ENCODE measurements at regions not wholly inside any gene's neighbourhood (a gene's known extent, or its start where the extent isn't known, plus 50 kb on each side); places are given as distances from the start of the nearest gene placed in this dataset.
"Not testable (repeated sequence)": the region's sequence is repeated elsewhere in the genome, so short reads cannot be mapped to it uniquely, and the experiment has no call there.

DNA sequence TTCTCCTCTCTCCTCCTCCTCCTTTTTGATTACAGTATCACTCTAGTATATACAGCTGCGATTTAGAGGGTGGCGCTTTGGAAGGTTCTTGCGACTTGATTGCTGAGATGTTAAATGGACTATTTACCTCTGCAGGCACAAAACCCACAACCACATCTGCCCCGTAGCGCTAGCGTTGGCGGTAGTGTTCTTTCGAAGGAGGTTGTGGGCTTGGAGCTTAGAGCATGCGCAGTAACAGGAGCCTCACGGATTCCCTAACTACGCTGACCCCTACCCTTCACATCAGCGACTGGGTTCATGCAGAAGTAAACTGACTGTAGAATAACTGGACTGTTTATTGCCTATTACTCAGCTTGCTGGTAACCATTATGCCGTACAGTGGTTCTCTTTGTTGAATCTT is 58.0 kb downstream of the CGGBP1 start:
- DNase-seq (ENCODE audit: low read depth, low spot score) = no peak

GRCh38 chr3:87997966-87998365 is 60.8 kb downstream of the CGGBP1 start:
- no peak for DNase-seq (ENCODE audit: low read depth, low spot score)

DNA sequence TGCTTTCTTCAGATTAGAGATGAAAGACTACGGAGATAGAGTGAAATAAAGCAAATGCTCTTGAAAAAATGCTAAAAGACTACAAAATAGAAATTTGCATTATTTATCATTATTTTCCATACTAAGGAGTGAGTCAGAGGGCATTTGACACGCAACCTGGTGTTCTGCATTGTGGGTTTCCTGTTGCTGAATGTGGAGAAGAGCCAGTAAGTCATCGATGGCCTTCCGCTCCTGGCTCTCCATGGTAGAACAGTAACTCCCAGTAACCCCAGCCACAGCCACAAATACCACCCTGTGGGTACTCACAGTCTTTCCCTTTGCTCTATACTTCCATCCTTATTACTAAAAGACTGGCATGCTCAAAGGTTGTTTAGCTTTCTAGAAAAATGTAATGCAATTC is 61.5 kb downstream of the CGGBP1 start:
- DNase-seq (ENCODE audit: low read depth, low spot score) = peak; percentile 26

- DNase-seq (ENCODE audit: low read depth, low spot score) = no peak
Measured at GRCh38 chr3:87996882-87997281, 61.9 kb downstream of the CGGBP1 start.

GRCh38 chr3:87993566-87993965 is 65.2 kb downstream of the CGGBP1 start:
- DNase-seq (ENCODE audit: low read depth, low spot score) = no peak

DNA sequence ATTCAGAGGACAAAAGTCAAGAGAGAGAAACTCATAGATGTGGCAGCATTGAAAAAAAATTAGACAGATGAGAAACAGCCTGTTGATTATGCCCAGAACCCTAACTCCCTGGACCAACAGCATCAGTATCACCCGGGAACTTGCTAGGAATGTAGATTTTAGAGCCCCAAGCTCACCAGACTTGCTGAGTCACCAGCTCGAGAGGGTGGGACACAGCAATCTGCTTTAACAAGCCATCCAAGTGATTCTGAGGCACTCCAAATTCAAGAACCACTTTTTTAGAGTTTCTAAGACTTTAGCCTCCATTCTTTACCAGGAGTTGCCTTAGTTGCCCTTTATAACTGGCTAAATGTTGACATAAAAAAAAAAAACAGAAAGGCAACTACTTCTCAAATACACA is 70.9 kb downstream of the CGGBP1 start:
- no peak for DNase-seq (ENCODE audit: low read depth, low spot score)

DNA sequence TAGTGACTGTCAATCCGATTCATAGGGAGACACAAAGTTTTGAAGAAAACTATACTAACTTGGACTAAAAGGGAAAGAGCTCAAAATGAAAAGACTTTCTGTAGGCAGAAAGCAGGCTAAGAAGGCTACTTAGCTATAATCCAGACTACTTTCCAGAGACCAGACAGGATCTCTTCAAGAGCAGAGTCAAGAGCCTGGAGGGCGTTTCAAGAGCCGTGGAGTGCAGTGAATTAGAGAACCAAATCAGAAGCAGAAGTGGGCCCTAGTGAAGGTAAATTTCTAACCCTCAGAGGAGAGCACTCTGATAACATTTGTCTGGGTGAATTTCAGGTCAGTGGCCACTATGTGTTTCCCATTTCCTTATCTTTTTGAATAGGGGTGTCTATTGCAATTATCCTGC is 76.4 kb downstream of the CGGBP1 start:
- no peak for DNase-seq (ENCODE audit: low read depth, low spot score)

DNA sequence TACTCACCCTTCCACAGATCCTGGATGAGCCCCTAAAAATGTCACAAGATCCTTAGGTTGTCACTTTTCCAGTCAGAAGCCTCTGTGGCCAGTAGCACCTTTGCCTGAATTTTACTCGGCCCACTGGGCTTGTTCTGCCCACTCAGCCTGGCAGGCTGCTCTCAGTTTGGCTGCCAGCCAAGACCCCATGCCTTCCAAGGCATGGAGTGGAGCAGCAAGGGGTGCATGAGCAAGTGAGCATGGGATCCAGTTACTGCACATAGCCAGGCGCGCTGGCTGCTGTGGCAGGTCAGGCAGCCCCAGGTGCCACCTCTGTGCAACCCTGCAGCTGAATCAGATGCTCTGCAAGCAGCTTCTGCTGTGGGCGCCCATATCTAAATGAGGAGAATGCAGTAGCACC is 79.3 kb downstream of the CGGBP1 start:
- DNase-seq (ENCODE audit: low read depth, low spot score) = no peak

DNA sequence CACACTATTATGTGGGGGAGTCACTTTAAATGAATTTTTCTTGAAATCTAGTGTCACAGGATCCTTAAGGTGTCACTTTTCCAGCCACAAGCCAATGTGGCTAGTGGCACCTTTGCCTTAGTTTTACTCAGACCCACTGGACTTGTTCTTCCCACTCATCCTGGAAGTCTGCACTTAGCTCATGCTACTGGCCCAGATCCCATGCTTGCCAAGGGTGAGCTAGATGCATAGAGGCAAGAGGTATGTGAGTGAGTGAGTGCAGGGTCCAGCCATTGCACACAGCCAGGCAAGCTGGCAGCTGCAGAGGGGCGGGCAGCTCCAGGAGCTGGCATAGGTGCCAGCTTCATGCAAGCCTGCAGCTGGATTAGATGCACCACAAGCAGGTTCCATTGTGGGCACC is 81.0 kb downstream of the CGGBP1 start:
- no peak for DNase-seq (ENCODE audit: low read depth, low spot score)

DNA sequence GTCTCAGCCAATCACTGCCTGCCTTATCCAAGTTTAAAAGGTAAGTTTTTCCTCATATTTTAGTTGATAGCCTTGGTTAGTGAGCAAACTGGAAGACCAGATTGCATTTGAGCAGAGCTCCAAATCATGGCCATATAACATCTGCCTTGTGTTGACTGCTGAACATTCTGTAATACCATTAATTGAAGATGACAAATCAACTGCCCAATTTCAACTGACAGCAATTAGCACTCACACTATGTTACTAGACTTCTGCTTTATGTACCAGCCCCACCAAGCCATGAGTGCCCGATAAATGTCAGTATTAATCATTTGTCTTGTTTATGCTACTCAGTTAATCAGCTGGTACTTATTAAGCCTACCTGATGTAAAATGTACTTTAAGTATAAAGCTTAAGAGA is 83.1 kb downstream of the CGGBP1 start:
- no peak for DNase-seq (ENCODE audit: low read depth, low spot score)

DNA sequence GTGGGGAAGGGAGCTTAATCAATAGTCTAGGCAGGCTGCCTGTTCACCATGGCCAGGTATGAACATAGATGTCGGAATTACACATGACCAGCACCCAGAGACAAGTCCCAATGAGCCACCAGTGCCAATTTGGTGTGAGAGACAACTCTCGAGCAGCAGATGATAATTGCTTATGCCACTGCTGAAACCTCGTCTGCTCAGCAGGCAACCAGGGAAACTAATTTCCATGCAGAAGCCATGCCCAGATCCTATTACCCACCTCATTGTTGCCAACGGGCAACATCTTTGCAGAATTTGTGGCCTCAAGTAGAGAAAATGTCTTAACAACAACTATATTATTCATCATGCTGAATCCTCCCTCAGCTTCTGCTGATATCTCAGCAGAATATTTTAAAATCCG is 84.9 kb downstream of the CGGBP1 start:
- no peak for DNase-seq (ENCODE audit: low read depth, low spot score)

- no peak for DNase-seq (ENCODE audit: low read depth, low spot score)
Measured at GRCh38 chr3:87969620-87970019, 89.2 kb downstream of the CGGBP1 start.

GRCh38 chr3:87968668-87969067 is 90.1 kb downstream of the CGGBP1 start:
- no peak for DNase-seq (ENCODE audit: low read depth, low spot score)

DNA sequence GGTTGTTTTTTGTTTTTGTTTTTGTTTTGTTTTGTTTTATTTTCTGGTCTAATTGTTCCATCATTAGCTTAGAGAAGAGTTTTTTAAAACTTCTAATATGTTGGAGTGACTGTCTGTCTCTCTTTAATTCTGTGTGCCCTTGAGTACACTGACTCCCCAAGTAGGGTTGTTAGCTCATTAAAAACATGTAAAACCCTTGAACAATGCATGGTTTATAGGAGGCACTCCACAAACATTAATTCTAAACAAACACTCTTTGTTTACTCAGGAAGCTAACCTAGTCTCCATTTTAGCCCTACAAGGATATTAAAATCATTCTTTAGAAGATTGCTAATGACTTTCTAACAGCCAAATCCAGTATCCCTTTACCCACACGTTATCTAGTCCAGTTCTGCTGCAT is 100.5 kb downstream of the CGGBP1 start:
- DNase-seq (ENCODE audit: low read depth, low spot score) = no peak

DNA sequence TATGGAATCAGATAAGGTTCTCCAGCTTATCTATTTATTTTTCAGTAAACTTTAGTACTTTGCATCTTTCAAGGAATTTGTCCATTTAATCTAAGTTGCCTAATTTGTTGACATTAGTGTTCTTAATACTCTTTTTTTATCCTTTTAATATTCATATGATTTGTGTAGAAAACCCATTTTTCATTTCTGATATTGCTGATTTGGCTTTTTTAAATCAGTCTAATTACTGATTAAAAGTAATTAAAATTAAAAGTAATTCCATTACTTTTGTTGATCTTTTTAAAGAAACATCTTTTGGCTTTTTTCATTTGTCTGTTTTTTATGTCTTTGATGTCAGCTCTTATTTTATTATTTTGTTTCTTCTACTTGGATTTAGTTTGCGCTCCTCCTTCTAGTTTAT is 101.2 kb downstream of the CGGBP1 start:
- no peak for DNase-seq (ENCODE audit: low read depth, low spot score)

DNA sequence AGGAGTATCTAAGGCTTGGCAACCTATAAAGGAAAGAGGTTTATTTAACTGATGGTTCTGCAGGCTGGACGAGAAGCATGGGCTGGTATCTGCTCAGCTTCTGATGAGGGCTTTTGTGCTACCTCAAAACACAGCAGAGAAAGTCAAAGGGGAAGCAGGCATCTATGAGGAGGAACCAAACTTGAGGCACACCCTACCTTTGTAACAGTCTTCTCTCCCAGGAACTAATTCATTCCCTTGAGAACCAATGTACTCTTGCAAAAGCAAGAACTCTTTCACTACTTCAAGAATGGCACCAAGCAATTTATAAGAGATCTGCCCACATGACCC is 109.0 kb downstream of the CGGBP1 start:
- DNase-seq (ENCODE audit: low read depth, low spot score) = no peak

- DNase-seq (ENCODE audit: low read depth, low spot score) = no peak
Measured at GRCh38 chr3:87949189-87949878, 109.5 kb downstream of the CGGBP1 start.

DNA sequence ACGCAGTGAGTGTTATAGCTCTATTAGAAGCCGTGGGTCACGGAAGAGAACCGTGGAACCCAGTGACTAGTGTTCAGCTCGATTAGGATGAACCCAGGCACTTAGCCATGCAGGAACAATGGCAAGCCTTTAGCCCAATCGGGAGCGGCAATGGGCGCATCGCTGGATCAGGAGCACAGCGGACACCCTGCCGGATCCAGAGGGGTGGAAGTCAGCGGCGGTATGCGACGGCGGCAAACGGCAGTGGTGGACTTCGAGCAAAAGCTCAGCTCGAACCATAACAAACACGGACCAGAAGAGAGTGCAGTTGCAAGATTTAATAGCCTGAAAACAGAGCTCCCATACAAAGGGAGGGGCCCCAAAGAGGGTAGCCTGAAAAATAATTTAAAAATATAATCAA is 112.8 kb downstream of the CGGBP1 start:
- DNase-seq (ENCODE audit: low read depth, low spot score) = not testable (repeated sequence)

GRCh38 chr3:87942256-87942655 is 116.5 kb downstream of the CGGBP1 start:
- DNase-seq (ENCODE audit: low read depth, low spot score) = not testable (repeated sequence)

DNA sequence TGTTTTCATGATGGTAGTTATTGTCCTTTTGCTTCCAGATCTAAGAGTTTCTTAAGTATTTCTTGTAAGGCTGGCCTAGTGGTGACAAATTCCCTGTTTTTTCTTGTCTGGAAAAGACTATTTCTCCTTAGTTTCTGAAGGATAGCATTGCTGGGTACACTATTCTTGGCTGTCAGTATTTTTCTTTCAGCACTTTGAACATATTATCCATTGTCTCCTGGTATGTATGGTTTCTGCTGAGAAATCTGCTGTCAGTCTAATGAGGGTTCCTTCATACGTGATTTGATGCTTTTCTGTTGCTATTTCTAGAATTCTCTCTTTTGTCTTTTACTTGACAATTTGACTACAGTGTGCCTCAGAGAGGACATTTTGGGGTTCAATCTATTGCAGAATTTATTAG is 134.3 kb downstream of the CGGBP1 start:
- no peak for DNase-seq (ENCODE audit: low read depth, low spot score)

DNA sequence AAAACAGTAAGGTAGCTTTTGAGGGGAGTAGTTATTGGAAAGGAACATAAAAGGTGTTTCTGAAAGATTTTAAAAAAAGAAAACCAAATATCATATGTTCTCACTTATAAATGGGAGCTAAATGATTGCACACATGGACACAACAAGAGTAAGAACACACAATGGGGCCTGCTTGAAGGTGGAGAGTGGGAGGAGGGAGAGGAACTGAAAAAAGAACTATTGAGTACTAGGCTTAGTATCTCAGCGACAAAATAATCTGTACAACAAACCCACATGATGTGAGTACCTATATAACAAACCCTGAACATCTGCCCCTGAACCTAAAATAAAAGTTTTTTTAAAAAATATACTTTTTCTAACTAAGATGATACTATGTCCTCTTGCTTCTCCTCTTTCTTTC is 138.3 kb downstream of the CGGBP1 start:
- no peak for DNase-seq (ENCODE audit: low read depth, low spot score)

DNA sequence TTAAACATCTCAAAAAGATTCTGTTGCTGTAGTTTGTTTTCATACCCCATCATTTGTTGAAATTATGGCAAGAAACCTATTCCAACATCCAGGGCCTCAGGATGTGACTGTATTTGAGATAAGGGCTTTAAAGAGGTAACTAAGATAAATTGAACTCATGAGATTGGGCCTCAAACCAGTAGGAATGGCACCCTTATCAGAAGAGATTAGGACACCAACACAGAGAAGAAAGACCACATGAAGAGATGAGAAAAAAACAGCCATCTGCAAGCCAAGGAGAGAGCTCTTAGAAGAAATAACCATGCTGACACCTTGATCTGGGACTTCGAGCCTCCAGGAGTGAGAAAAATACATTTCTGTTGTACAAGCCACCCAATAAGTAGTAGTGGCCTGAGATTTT is 157.7 kb downstream of the CGGBP1 start:
- no peak for DNase-seq (ENCODE audit: low read depth, low spot score)

DNA sequence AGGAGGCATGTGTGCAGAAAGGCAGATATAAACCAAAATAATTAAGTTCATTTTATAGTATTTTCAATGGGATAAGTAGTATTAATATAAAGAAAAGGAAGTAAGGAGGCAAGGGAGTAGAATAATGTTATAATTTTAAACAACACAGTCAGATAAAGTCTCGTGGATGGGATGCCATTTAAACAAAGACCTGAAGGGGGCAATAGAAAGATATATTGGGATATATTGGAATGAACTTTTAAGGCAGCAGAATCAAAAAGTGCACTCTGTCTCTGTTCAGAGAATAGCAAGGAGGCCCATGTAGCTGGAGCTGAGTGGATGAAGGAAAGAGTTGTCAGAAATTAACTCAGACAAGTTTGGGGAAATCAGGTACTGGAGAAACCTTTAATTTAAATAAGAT is 158.7 kb downstream of the CGGBP1 start:
- DNase-seq (ENCODE audit: low read depth, low spot score) = no peak

- no peak for DNase-seq (ENCODE audit: low read depth, low spot score)
Measured at GRCh38 chr3:87898971-87899370, 159.8 kb downstream of the CGGBP1 start.

All from brain pericyte (primary cell).